HUES6 (cell line): ENCODE measurements at regions not wholly inside any gene's neighbourhood (a gene's known extent, or its start where the extent isn't known, plus 50 kb on each side); places are given as distances from the start of the nearest gene placed in this dataset.

Experiments
- H3K27ac ChIP-seq: 2 replicates; pipeline ENCODE4 v1.7.0; 2013; ENCODE audit warnings: low read depth, mild to moderate bottlenecking, low read length, inconsistent platforms
- H3K27me3 ChIP-seq: 2 replicates; pipeline ENCODE4 v1.6.1; 2013; ENCODE audit warnings: low read length; ENCODE audit not compliant: control insufficient read depth, insufficient read depth
- H3K36me3 ChIP-seq: 2 replicates; pipeline ENCODE4 v1.6.1; 2013; ENCODE audit warnings: low read length; ENCODE audit not compliant: control insufficient read depth, insufficient read depth
- H3K4me1 ChIP-seq: 2 replicates; pipeline ENCODE4 v1.6.1; 2013; ENCODE audit warnings: low read length; ENCODE audit not compliant: control insufficient read depth, insufficient read depth
- H3K4me3 ChIP-seq: 2 replicates; pipeline ENCODE4 v1.5.1; 2013; ENCODE audit warnings: low read depth, low read length
- H3K9ac ChIP-seq: one replicate; pipeline ENCODE4 v1.6.1; 2013; ENCODE audit warnings: mild to moderate bottlenecking, low read length
- H3K9me3 ChIP-seq: 2 replicates; pipeline ENCODE4 v1.6.1; 2013; ENCODE audit warnings: low read depth, low read length; ENCODE audit not compliant: control insufficient read depth, insufficient read depth

DNA sequence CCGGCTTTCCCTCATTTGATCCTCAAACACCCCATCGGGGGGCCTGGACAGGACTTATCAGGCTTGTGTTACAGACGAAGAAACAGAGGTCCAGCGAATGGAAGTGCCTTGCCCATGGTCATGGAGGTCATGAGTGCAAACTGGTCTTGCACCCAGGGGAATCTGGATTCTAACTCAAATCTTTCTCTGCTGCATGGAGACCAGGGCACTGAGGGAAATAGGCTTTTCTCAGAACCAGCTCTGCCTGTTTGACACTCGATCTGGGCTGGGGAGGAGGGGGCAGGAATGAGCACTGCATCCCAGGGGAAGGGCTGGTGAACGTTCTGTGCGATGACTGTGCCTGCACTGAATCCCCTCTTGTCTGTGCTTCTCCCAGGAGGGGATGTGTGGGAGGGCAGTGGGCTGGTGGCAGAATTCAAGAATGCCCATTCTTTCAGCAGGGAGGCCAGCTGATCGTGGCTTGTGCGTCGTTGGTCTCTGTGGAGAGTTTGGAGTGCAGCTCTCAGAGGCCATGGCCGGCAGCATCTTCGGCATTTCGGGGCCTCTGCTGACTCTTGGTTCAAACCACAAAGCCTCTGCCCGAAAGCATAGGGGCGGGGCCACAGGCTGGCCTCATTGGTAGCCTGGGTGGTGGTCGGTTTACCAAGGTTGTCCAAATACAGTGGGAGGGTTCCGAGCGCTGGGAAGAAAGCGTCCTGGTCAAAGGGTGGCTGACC lies 171.6 kb downstream of the DDX1 start:
- H3K27ac ChIP-seq, result no peak overlapping the region
- no peaks in the 10 kb centered on the region for H3K27me3 ChIP-seq
- no peaks in the 10 kb centered on the region for H3K36me3 ChIP-seq
- peaks cover 8% of the 10 kb centered on the region for H3K4me1 ChIP-seq
- no peak overlapping the region for H3K4me3 ChIP-seq
- peaks cover 9% of the 10 kb centered on the region; the same call in 1 of the 2 replicates for H3K9me3 ChIP-seq
- H3K9ac ChIP-seq, result no peak overlapping the region

- Histone ChIP-seq H3K4me1 (peaks cover 15% of the 10 kb centered on the region), H3K27me3 (no peaks in the 10 kb centered on the region), H3K36me3 (no peaks in the 10 kb centered on the region), H3K9me3 (0 out of 2 replicates have a peak, but pooled peaks cover 3% of the 10 kb centered on the region), H3K4me3 (no peak overlapping the region), H3K27ac (no peak overlapping the region), H3K9ac (no peak overlapping the region)
These were observed 172.4 kb downstream of the DDX1 start for GRCh38 chr2:15763822-15764682.

GRCh38 chr2:15764683-15765011 lies 173.0 kb downstream of the DDX1 start:
- no peaks in the 10 kb centered on the region for H3K27me3 ChIP-seq
- no peak overlapping the region for H3K9ac ChIP-seq
- peaks cover 20% of the 10 kb centered on the region for H3K4me1 ChIP-seq
- H3K36me3 ChIP-seq, result no peaks in the 10 kb centered on the region
- H3K27ac ChIP-seq, result no peak overlapping the region
- H3K9me3 ChIP-seq, result 0 out of 2 replicates have a peak, but pooled peaks cover 3% of the 10 kb centered on the region
- H3K4me3 ChIP-seq, result no peak overlapping the region

DNA sequence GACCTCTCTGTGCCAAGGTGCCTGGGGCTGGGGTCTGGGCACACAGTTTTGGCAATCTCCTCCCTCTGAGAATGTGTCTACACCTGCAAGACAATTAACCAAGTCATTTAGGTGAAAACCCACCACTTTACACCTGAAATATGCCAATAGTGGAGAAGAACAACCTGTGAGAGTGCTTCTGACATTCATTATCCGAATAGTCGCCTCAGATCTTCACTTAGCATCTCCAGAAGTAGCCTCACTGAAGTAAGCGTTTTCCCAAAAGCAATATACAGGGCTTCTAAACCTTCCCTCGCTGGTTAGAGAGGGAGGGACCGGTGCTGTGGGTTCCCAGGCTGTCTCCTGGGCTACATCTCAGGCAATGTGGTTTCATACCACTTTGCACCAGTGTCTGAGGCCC lies 173.5 kb downstream of the DDX1 start:
- Histone ChIP-seq H3K9me3 (0 out of 2 replicates have a peak, but pooled peaks cover 3% of the 10 kb centered on the region), H3K27me3 (no peaks in the 10 kb centered on the region), H3K9ac (no peak overlapping the region), H3K4me3 (no peak overlapping the region), H3K27ac (no peak overlapping the region), H3K4me1 (peaks cover 24% of the 10 kb centered on the region), H3K36me3 (no peaks in the 10 kb centered on the region)

GRCh38 chr2:15765686-15766302 lies 174.1 kb downstream of the DDX1 start:
- Histone ChIP-seq H3K9ac (no peak overlapping the region), H3K4me3 (no peak overlapping the region), H3K27me3 (no peaks in the 10 kb centered on the region), H3K36me3 (no peaks in the 10 kb centered on the region), H3K4me1 (peaks cover 24% of the 10 kb centered on the region), H3K27ac (no peak overlapping the region), H3K9me3 (0 out of 2 replicates have a peak, but pooled peaks cover 3% of the 10 kb centered on the region)

- Histone ChIP-seq H3K27ac (no peak overlapping the region), H3K9me3 (0 out of 2 replicates have a peak, but pooled peaks cover 3% of the 10 kb centered on the region), H3K27me3 (no peaks in the 10 kb centered on the region), H3K4me1 (peaks cover 24% of the 10 kb centered on the region), H3K36me3 (no peaks in the 10 kb centered on the region), H3K9ac (no peak overlapping the region), H3K4me3 (no peak overlapping the region)
These were observed 174.0 kb upstream of the MYCN start for GRCh38 chr2:15766303-15766861.

- H3K9ac ChIP-seq, result no peak overlapping the region
- H3K4me3 ChIP-seq, result no peak overlapping the region
- H3K4me1 ChIP-seq, result peaks cover 24% of the 10 kb centered on the region
- H3K27ac ChIP-seq, result no peak overlapping the region
- H3K36me3 ChIP-seq, result no peaks in the 10 kb centered on the region
- 0 out of 2 replicates have a peak, but pooled peaks cover 3% of the 10 kb centered on the region for H3K9me3 ChIP-seq
- no peaks in the 10 kb centered on the region for H3K27me3 ChIP-seq
These were observed 173.3 kb upstream of the MYCN start for GRCh38 chr2:15766911-15767597.

- Histone ChIP-seq H3K27ac (no peak overlapping the region), H3K9me3 (no peaks in the 10 kb centered on the region), H3K4me3 (no peak overlapping the region), H3K4me1 (peaks cover 24% of the 10 kb centered on the region), H3K9ac (no peak overlapping the region), H3K27me3 (no peaks in the 10 kb centered on the region), H3K36me3 (no peaks in the 10 kb centered on the region)
These were observed 172.7 kb upstream of the MYCN start for GRCh38 chr2:15767679-15768078.

GRCh38 chr2:15768142-15768541 lies 172.2 kb upstream of the MYCN start:
- H3K4me1 ChIP-seq, result peaks cover 24% of the 10 kb centered on the region
- no peak overlapping the region for H3K4me3 ChIP-seq
- no peak overlapping the region for H3K9ac ChIP-seq
- no peaks in the 10 kb centered on the region for H3K27me3 ChIP-seq
- no peak overlapping the region for H3K27ac ChIP-seq
- H3K36me3 ChIP-seq, result no peaks in the 10 kb centered on the region
- no peaks in the 10 kb centered on the region for H3K9me3 ChIP-seq

GRCh38 chr2:15768615-15769014 lies 171.7 kb upstream of the MYCN start:
- H3K27ac ChIP-seq, result no peak overlapping the region
- no peak overlapping the region for H3K9ac ChIP-seq
- H3K4me3 ChIP-seq, result no peak overlapping the region
- no peaks in the 10 kb centered on the region for H3K36me3 ChIP-seq
- peaks cover 24% of the 10 kb centered on the region for H3K4me1 ChIP-seq
- H3K9me3 ChIP-seq, result no peaks in the 10 kb centered on the region
- no peaks in the 10 kb centered on the region for H3K27me3 ChIP-seq
